Brain microvascular endothelial cell (primary cell): ENCODE measurements at regions not wholly inside any gene's neighbourhood (a gene's known extent, or its start where the extent isn't known, plus 50 kb on each side); places are given as distances from the start of the nearest gene placed in this dataset.

Source experiments
- DNase-seq: peaks from one replicate; pipeline ENCODE4 v3.0.0-alpha.2; 2020
- H3K27ac ChIP-seq: fragments of 250-450 bp; sonication (Bioruptor Pico); 2 replicates; pipeline ENCODE4 v1.5.1; 2020; ENCODE audit warnings: mild to moderate bottlenecking, moderate library complexity
- H3K27me3 ChIP-seq: fragments of 250-450 bp; sonication (Bioruptor Pico); replicated peaks from 2 replicates; pipeline ENCODE4 v1.5.1; 2020; ENCODE audit warnings: mild to moderate bottlenecking
- H3K36me3 ChIP-seq: fragments of 250-450 bp; sonication (Bioruptor Pico); replicated peaks from 2 replicates; pipeline ENCODE4 v1.5.1; 2020; ENCODE audit warnings: mild to moderate bottlenecking
- H3K4me3 ChIP-seq: 2 replicates; pipeline ENCODE4 v1.5.1; 2011; ENCODE audit warnings: low read depth, mild to moderate bottlenecking, control low read depth, low read length, moderate library complexity
- in situ Hi-C: cut with HindIII; loops from 2 replicates; pipeline ENCODE4 v1.10.0; 2017; ENCODE audit warnings: low sequenced_read_pairs, low pct_ligation_motif_present
- TF ChIP-seq, protein P1 (sequence below): IDR thresholded peaks from 2 replicates; pipeline ENCODE4 v1.5.1; 2011; ENCODE audit warnings: low read depth, mild to moderate bottlenecking, moderate library complexity, low read length, control low read depth, inconsistent platforms; ENCODE audit errors: missing control alignments

DNA sequence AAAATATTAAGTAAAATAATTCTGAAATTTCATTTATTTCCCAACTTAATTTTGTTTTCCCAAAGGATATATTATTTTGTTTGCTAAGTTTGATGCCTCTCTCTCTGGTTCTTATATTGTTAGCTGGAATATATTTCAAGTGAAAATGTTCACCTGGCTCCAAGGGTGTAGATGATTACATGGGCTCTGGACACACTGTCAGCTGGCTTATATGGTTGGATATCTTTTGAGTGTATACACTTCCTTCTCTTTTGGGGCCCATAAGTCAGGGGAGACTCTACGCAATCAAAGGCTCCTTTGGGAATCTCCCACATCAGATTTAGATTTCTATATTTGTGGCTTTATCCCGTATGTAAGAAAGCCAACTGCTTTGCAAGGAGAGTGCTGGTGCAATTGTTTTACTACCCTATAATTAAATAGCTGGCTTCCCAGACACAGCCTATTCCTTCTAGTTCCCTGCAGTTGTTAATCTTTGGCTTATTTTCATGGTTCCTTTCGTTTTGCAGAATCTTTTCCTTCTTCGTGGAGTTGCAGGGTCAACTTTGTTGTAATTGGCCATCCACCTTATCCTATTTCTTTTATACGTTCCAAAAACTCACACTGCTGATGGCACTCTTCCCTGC, 225.7 kb downstream of the DPH6 start:
- in situ Hi-C loops, result no loop called here
- no peaks in the 10 kb centered on the region for H3K36me3 ChIP-seq
- no peak overlapping the region for H3K4me3 ChIP-seq
- H3K27me3 ChIP-seq, result no peaks in the 10 kb centered on the region
- no peak overlapping the region for H3K27ac ChIP-seq
- no peak for DNase-seq
- TF ChIP-seq, protein P1, sequence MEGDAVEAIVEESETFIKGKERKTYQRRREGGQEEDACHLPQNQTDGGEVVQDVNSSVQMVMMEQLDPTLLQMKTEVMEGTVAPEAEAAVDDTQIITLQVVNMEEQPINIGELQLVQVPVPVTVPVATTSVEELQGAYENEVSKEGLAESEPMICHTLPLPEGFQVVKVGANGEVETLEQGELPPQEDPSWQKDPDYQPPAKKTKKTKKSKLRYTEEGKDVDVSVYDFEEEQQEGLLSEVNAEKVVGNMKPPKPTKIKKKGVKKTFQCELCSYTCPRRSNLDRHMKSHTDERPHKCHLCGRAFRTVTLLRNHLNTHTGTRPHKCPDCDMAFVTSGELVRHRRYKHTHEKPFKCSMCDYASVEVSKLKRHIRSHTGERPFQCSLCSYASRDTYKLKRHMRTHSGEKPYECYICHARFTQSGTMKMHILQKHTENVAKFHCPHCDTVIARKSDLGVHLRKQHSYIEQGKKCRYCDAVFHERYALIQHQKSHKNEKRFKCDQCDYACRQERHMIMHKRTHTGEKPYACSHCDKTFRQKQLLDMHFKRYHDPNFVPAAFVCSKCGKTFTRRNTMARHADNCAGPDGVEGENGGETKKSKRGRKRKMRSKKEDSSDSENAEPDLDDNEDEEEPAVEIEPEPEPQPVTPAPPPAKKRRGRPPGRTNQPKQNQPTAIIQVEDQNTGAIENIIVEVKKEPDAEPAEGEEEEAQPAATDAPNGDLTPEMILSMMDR, result no peak

DNA sequence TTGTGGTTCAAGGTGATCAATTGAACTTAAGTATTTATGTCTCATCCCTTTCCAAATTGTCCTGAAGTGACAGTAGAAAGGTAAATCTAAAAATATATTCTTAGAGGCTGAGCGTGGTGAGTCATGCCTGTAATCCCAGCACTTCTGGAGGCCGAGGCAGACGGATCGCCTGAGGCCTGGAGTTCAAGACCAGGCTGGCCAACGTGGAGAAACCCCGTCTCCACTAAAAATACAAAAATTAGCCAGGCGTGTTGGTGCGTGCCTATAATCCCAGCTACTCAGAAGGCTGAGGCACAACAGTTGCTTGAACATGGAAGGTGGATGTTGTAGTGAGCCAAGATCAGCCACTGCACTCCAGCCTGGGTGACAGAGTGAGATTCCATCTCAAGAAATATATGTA, 226.6 kb downstream of the DPH6 start:
- in situ Hi-C loops, result no loop called here
- H3K36me3 ChIP-seq, result no peaks in the 10 kb centered on the region
- TF ChIP-seq, protein P1, result no peak

DNA sequence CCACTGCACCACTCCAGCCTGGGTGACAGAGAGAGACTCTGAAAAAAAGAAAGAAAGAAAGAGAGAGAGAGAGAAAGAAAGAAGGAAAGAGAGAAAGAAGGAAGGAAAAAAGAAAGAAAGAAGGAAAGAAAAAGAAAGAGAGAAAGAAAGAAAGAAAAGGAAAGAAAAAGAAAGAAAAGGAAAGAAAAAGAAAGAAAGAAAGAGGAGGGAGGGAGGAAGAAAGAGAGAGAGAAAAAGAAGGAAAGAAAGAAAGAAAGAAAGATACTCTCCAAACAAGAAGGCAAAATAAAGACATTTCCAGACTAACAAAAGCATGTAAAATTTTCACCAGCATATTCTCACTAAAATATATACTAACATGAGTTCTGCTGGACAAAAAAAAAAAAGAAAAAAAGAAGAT, 228.7 kb downstream of the DPH6 start:
- in situ Hi-C loops, result no loop called here
- TF ChIP-seq, protein P1, result no peak
- DNase-seq, result no peak
- no peaks in the 10 kb centered on the region for H3K36me3 ChIP-seq
- H3K4me3 ChIP-seq, result no peak overlapping the region
- H3K27ac ChIP-seq, result no peak overlapping the region
- no peaks in the 10 kb centered on the region for H3K27me3 ChIP-seq

More for the DNA sequence above, 226.6 kb downstream of the DPH6 start:
- no peak for DNase-seq
- Histone ChIP-seq H3K27me3 (no peaks in the 10 kb centered on the region), H3K27ac (no peak overlapping the region), H3K4me3 (no peak overlapping the region)

DNA sequence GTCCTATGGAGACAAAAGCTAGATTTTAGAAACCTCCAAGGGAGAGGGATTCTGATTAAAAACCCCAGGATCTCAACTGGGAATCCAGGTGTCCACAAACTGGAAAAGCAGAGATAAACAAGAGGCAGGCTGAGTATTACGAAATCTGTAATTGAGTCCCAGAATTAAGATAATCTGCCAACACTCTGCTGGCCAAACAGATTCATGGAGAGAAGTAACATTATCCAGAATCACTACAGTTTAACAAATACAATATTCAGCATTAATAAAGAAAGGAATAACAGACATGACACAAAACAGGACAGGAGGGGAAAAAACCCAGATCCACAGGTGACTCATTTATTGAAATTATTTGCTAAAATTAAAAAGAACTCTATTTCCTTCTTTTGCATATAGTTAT, 227.2 kb upstream of the NANOGP8 start:
- no peak for DNase-seq
- Histone ChIP-seq H3K4me3 (no peak overlapping the region), H3K36me3 (no peaks in the 10 kb centered on the region), H3K27me3 (no peaks in the 10 kb centered on the region), H3K27ac (no peak overlapping the region)
- TF ChIP-seq, protein P1, result no peak
- in situ Hi-C loops, result no loop called here

DNA sequence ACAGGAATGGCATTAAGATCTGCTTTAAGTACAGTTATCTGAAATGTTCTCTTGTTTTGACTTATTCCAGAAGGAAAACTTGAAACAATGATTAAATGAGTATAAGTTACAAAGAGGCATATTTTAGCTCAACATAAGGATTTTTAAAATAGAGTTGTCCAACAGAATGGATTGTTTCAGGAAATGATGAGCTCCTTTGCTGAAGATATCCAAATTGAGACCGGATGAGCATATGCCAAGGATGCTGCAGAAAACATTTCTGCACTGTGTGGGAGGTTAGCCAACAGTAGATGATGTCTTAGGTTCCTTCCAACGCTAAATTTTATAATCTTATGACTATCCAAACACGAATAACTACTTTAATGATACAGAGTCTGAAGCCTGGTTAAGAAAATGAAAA, 226.5 kb upstream of the NANOGP8 start:
- TF ChIP-seq, protein P1, result no peak
- no peaks in the 10 kb centered on the region for H3K27me3 ChIP-seq
- H3K36me3 ChIP-seq, result no peaks in the 10 kb centered on the region
- no peak overlapping the region for H3K27ac ChIP-seq
- no peak overlapping the region for H3K4me3 ChIP-seq
- in situ Hi-C loops, result no loop called here
- DNase-seq, result no peak

DNA sequence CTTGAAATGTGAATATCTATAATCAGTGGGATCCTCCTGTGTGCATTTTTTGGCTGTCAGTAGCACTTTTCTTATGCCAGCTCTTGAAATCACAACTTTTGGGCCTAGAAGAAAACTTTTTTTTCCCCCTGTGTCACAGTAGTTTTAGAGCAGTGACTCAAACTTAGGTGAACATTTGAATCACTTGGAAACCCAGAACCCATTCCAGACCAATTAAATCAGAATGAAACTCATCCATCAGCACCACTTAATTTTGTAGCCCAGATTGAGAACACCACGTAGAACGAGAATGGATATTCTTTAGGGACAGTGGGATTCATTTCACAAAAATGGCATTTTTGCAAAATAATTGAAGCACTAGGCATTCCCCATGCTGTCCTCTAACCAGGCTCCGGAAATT, 224.8 kb upstream of the NANOGP8 start:
- no peaks in the 10 kb centered on the region for H3K36me3 ChIP-seq
- no peaks in the 10 kb centered on the region for H3K27me3 ChIP-seq
- H3K4me3 ChIP-seq, result no peak overlapping the region
- in situ Hi-C loops, result no loop called here
- TF ChIP-seq, protein P1, result no peak
- peak overlapping the region; percentile 58 for H3K27ac ChIP-seq
- DNase-seq, result peak; percentile 2
